CD4-positive, alpha-beta T cell (primary cell): ENCODE measurements at regions not wholly inside any gene's neighbourhood (a gene's known extent, or its start where the extent isn't known, plus 50 kb on each side); places are given as distances from the start of the nearest gene placed in this dataset.

ENCODE experiments used
- ATAC-seq: fragments of 200-7000 bp; cut with Tn5 transposase; one replicate; pipeline ENCODE4 v1.10.0; 2022; ENCODE audit warnings: mild to moderate bottlenecking; ENCODE audit not compliant: poor library complexity
- CTCF ChIA-PET: fragments of 350-600 bp; sonication (Branson Sonifier 250); formaldehyde crosslinking; loops from one replicate; lab custom pipeline; 2021; ENCODE audit warnings: antibody characterized with exemption, inconsistent platforms; lab: Charles Lee
- POLR2A ChIA-PET: fragments of 350-600 bp; sonication (Branson Sonifier 250); formaldehyde crosslinking; loops from one replicate; lab custom pipeline; 2021; ENCODE audit warnings: antibody characterized with exemption, inconsistent platforms; lab: Charles Lee
- DNase-seq, 14 experiments: peaks; one replicate each; pipeline ENCODE4 v3.0.0-alpha.2; 2013 to 2020; ENCODE audit warnings: mixed read lengths in 2 of 14
- H3K27ac ChIP-seq, 2 donors: one replicate each; pipeline versions ENCODE4 v1.5.1 to v1.7.0; 2013; ENCODE audit warnings: low read length in 2 of 2, low read depth in 1 of 2, mild to moderate bottlenecking in 1 of 2
- H3K27me3 ChIP-seq, 2 experiments: 1 replicate in 1 of 2; 2 replicates in 1 of 2; pipeline versions ENCODE4 v1.6.1 to v1.7.0; 2013; ENCODE audit warnings: low read length in 2 of 2, control low read depth in 1 of 2, mild to moderate bottlenecking in 1 of 2, moderate library complexity in 1 of 2; ENCODE audit not compliant: insufficient read depth in 2 of 2, control insufficient read depth in 1 of 2
- H3K36me3 ChIP-seq: one replicate; pipeline ENCODE4 v1.6.1; 2013; ENCODE audit warnings: low read length, control low read depth; ENCODE audit not compliant: insufficient read depth
- H3K4me1 ChIP-seq: one replicate; pipeline ENCODE4 v1.6.1; 2013; ENCODE audit warnings: low read length, control low read depth; ENCODE audit not compliant: insufficient read depth
- H3K4me3 ChIP-seq: one replicate; pipeline ENCODE4 v1.5.1; 2013; ENCODE audit warnings: mild to moderate bottlenecking, low read length, moderate library complexity
- H3K9me3 ChIP-seq, 2 experiments: 1 replicate in 1 of 2; 2 replicates in 1 of 2; pipeline versions ENCODE4 v1.6.1 to v1.7.0; 2013; ENCODE audit warnings: low read length in 2 of 2, mild to moderate bottlenecking in 2 of 2, control low read depth in 1 of 2, moderate library complexity in 1 of 2; ENCODE audit not compliant: control insufficient read depth in 1 of 2, insufficient read depth in 1 of 2
- H3K27ac Mint-ChIP-seq: one replicate; pipeline ENCODE4 v1.8.0; 2020; ENCODE audit warnings: mixed read lengths
- H3K27me3 Mint-ChIP-seq: one replicate; pipeline ENCODE4 v1.8.0; 2021; ENCODE audit warnings: mixed read lengths
- H3K36me3 Mint-ChIP-seq: one replicate; pipeline ENCODE4 v1.8.0; 2021; ENCODE audit warnings: low read depth, mixed read lengths
- H3K4me1 Mint-ChIP-seq: one replicate; pipeline ENCODE4 v1.8.0; 2021; ENCODE audit warnings: low read depth, mixed read lengths
- H3K4me3 Mint-ChIP-seq: one replicate; pipeline ENCODE4 v1.8.0; 2020; ENCODE audit warnings: mild to moderate bottlenecking, mixed read lengths
- H3K9me3 Mint-ChIP-seq: one replicate; pipeline ENCODE4 v1.8.0; 2020; ENCODE audit warnings: mixed read lengths
- CTCF ChIP-seq: fragments of 200-600 bp; IDR thresholded peaks from one replicate; pipeline ENCODE4 v1.8.0; 2022; ENCODE audit warnings: antibody characterized with exemption, mild to moderate bottlenecking
- intact Hi-C, 2 experiments: fragments of 100-400 bp; cut with DNase I in 1 of 2; cut with micrococcal nuclease in 1 of 2; formaldehyde crosslinking; loops; one replicate each; pipeline versions ENCODE4 v1.15.1 to v1.9.0; 2023 to 2025; cut with DNase I, micrococcal nuclease

- intact Hi-C loops: no loop called here
- no peak overlapping the region for H3K27ac Mint-ChIP-seq
- H3K27me3 Mint-ChIP-seq: peaks cover 4% of the 10 kb centered on the region
- H3K4me1 ChIP-seq: no peaks in the 10 kb centered on the region
- no peaks in the 10 kb centered on the region for H3K9me3 Mint-ChIP-seq
- no peak for TF ChIP-seq CTCF
- H3K27ac ChIP-seq: no peak overlapping the region
- no peaks in the 10 kb centered on the region for H3K27me3 ChIP-seq
- H3K4me3 ChIP-seq: no peak overlapping the region
- no peaks in the 10 kb centered on the region for H3K9me3 ChIP-seq
- no peak for DNase-seq
- no peaks in the 10 kb centered on the region for H3K4me1 Mint-ChIP-seq
- CTCF ChIA-PET: no interaction called here
- POLR2A ChIA-PET: no interaction called here
- H3K36me3 Mint-ChIP-seq: no peaks in the 10 kb centered on the region
- H3K36me3 ChIP-seq: no peaks in the 10 kb centered on the region
- H3K4me3 Mint-ChIP-seq: no peak overlapping the region
- no peak for ATAC-seq
These were observed 139.5 kb upstream of the MYLIP start for GRCh38 chr6:15989397-15989796.

DNA sequence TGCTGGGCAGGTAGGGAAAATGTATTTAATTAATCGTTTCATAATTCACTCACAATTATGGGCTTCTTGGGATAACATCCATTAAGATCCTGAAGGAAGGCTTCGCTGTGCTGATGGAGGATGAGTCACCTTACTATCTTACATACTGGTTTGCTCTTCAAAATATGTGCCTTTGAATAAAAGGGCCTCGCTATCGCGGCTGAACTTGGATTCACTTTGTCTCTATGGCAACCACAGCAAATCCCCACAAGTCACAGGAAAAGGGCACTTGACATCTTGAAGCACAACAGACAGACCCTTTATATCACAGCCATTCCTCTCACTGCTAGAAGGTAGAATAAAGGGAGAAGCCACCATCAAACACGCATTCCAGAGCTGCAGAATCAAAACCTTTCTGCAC is 141.3 kb upstream of the MYLIP start:
- peaks cover 10% of the 10 kb centered on the region for H3K27me3 Mint-ChIP-seq
- no peaks in the 10 kb centered on the region for H3K4me1 Mint-ChIP-seq
- Histone ChIP-seq H3K27me3 (peaks cover 0 to 3% of the 10 kb centered on the region in 2 experiments), H3K36me3 (no peaks in the 10 kb centered on the region), H3K4me3 (no peak overlapping the region), H3K4me1 (no peaks in the 10 kb centered on the region), H3K9me3 (no peaks in the 10 kb centered on the region), H3K27ac (no peak overlapping the region)
- ChIA-PET CTCF (no interaction called here), POLR2A (no interaction called here)
- TF ChIP-seq CTCF: no peak
- H3K36me3 Mint-ChIP-seq: no peaks in the 10 kb centered on the region
- H3K9me3 Mint-ChIP-seq: no peaks in the 10 kb centered on the region
- DNase-seq: no peak
- no peak overlapping the region for H3K27ac Mint-ChIP-seq
- ATAC-seq: no peak
- no peak overlapping the region for H3K4me3 Mint-ChIP-seq
- intact Hi-C loops: no loop called here

GRCh38 chr6:15986027-15986629 is 142.8 kb upstream of the MYLIP start:
- H3K9me3 Mint-ChIP-seq: no peaks in the 10 kb centered on the region
- DNase-seq (no peak), ATAC-seq (no peak)
- Histone ChIP-seq H3K9me3 (no peaks in the 10 kb centered on the region), H3K27ac (no peak overlapping the region), H3K36me3 (no peaks in the 10 kb centered on the region), H3K4me3 (no peak overlapping the region), H3K27me3 (peaks cover 0 to 5% of the 10 kb centered on the region in 2 experiments), H3K4me1 (no peaks in the 10 kb centered on the region)
- H3K27ac Mint-ChIP-seq: no peak overlapping the region
- TF ChIP-seq CTCF: no peak
- H3K4me3 Mint-ChIP-seq: no peak overlapping the region
- no peaks in the 10 kb centered on the region for H3K36me3 Mint-ChIP-seq
- no peaks in the 10 kb centered on the region for H3K4me1 Mint-ChIP-seq
- POLR2A ChIA-PET: no interaction called here
- intact Hi-C loops: no loop called here
- CTCF ChIA-PET: no interaction called here
- H3K27me3 Mint-ChIP-seq: peaks cover 11% of the 10 kb centered on the region
